ENCODE measurements at regions not wholly inside any gene's neighbourhood (a gene's known extent, or its start where the extent isn't known, plus 50 kb on each side); places are given as distances from the start of the nearest gene placed in this dataset.

DNA sequence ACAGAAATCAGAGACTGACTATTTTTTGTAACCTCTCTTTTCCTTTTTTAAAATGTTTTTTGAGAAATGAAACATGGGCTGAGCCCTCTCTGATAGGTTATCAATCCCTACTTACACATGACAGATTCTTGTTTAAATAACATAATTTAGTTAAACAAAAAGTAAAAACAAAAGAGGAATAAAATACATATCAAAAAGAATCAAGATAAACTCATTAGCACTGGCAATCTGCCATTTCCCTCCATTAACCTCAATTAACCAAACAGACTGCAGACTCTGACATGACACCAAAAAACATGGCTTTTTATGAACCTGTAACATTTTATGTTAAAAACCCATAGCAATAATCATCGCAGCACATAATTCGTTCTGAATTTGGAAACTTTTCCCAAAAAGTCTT lies 284.4 kb upstream of the MTNR1B start:
- 36% methylated on average over 2 of the region's 2 CpGs for WGBS (ENCODE audit: low lambda C conversion rate)
- no TSS peak for BruUV-seq (replicated peaks)
- intact Hi-C loops (cut with micrococcal nuclease; ENCODE audit: unreplicated experiment) (no loop called here), in situ Hi-C loops (cut with HindIII; ENCODE audit: extremely low pct_ligation_motif_present, low pct_unique_long_range_greater_than_20kb) (no loop called here)
- TF ChIP-seq, protein P1, sequence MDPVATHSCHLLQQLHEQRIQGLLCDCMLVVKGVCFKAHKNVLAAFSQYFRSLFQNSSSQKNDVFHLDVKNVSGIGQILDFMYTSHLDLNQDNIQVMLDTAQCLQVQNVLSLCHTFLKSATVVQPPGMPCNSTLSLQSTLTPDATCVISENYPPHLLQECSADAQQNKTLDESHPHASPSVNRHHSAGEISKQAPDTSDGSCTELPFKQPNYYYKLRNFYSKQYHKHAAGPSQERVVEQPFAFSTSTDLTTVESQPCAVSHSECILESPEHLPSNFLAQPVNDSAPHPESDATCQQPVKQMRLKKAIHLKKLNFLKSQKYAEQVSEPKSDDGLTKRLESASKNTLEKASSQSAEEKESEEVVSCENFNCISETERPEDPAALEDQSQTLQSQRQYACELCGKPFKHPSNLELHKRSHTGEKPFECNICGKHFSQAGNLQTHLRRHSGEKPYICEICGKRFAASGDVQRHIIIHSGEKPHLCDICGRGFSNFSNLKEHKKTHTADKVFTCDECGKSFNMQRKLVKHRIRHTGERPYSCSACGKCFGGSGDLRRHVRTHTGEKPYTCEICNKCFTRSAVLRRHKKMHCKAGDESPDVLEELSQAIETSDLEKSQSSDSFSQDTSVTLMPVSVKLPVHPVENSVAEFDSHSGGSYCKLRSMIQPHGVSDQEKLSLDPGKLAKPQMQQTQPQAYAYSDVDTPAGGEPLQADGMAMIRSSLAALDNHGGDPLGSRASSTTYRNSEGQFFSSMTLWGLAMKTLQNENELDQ (CRISPR knock-in tag; IDR thresholded peaks at IDR 0.05; ENCODE audit: borderline replicate concordance): no peak
- TF ChIP-seq TCF7 (IDR thresholded peaks at IDR 0.05; ENCODE audit: low read depth) (no peak), ZNF839 (CRISPR knock-in tag; IDR thresholded peaks at IDR 0.05; ENCODE audit: borderline replicate concordance) (no peak), RCOR2 (CRISPR knock-in tag; IDR thresholded peaks at IDR 0.05) (no peak), ZNF766 (CRISPR knock-in tag; IDR thresholded peaks at IDR 0.05; ENCODE audit: borderline replicate concordance) (no peak), HNRNPH1 (optimal IDR thresholded peaks at IDR 0.05; ENCODE audit: low read depth, low read length) (no peak)
- TF ChIP-seq, protein P2, sequence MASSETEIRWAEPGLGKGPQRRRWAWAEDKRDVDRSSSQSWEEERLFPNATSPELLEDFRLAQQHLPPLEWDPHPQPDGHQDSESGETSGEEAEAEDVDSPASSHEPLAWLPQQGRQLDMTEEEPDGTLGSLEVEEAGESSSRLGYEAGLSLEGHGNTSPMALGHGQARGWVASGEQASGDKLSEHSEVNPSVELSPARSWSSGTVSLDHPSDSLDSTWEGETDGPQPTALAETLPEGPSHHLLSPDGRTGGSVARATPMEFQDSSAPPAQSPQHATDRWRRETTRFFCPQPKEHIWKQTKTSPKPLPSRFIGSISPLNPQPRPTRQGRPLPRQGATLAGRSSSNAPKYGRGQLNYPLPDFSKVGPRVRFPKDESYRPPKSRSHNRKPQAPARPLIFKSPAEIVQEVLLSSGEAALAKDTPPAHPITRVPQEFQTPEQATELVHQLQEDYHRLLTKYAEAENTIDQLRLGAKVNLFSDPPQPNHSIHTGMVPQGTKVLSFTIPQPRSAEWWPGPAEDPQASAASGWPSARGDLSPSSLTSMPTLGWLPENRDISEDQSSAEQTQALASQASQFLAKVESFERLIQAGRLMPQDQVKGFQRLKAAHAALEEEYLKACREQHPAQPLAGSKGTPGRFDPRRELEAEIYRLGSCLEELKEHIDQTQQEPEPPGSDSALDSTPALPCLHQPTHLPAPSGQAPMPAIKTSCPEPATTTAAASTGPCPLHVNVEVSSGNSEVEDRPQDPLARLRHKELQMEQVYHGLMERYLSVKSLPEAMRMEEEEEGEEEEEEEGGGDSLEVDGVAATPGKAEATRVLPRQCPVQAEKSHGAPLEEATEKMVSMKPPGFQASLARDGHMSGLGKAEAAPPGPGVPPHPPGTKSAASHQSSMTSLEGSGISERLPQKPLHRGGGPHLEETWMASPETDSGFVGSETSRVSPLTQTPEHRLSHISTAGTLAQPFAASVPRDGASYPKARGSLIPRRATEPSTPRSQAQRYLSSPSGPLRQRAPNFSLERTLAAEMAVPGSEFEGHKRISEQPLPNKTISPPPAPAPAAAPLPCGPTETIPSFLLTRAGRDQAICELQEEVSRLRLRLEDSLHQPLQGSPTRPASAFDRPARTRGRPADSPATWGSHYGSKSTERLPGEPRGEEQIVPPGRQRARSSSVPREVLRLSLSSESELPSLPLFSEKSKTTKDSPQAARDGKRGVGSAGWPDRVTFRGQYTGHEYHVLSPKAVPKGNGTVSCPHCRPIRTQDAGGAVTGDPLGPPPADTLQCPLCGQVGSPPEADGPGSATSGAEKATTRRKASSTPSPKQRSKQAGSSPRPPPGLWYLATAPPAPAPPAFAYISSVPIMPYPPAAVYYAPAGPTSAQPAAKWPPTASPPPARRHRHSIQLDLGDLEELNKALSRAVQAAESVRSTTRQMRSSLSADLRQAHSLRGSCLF (CRISPR knock-in tag; IDR thresholded peaks at IDR 0.05; ENCODE audit: borderline replicate concordance): no peak
- TF ChIP-seq, protein P3, sequence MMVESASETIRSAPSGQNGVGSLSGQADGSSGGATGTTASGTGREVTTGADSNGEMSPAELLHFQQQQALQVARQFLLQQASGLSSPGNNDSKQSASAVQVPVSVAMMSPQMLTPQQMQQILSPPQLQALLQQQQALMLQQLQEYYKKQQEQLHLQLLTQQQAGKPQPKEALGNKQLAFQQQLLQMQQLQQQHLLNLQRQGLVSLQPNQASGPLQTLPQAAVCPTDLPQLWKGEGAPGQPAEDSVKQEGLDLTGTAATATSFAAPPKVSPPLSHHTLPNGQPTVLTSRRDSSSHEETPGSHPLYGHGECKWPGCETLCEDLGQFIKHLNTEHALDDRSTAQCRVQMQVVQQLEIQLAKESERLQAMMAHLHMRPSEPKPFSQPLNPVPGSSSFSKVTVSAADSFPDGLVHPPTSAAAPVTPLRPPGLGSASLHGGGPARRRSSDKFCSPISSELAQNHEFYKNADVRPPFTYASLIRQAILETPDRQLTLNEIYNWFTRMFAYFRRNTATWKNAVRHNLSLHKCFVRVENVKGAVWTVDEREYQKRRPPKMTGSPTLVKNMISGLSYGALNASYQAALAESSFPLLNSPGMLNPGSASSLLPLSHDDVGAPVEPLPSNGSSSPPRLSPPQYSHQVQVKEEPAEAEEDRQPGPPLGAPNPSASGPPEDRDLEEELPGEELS (CRISPR knock-in tag; IDR thresholded peaks at IDR 0.05): no peak
- Histone ChIP-seq H4K20me1 (ENCODE audit: insufficient read depth, low read length) (no peaks in the 10 kb centered on the region), H3K27ac (ENCODE audit: extremely low read length, insufficient read depth, low read length) (no peak overlapping the region), H3K9me3 (ENCODE audit: low read length) (no peaks in the 10 kb centered on the region), H3K9ac (ENCODE audit: insufficient read depth, low read depth, low read length) (no peak overlapping the region), H2AFZ (ENCODE audit: low read length) (no peak overlapping the region), H3K36me3 (replicated peaks in 1 of 2; ENCODE audit: control insufficient read depth in 1 of 2, insufficient read depth in 2 of 2, low read length in 2 of 2) (no peaks in the 10 kb centered on the region), H3K79me2 (ENCODE audit: insufficient read depth, low read length) (no peaks in the 10 kb centered on the region), H3K27me3 (ENCODE audit: control insufficient read depth in 1 of 2, insufficient read depth in 2 of 2, low read length in 2 of 2) (no peaks in the 10 kb centered on the region), H3K4me1 (ENCODE audit: insufficient read depth, low read length) (no peaks in the 10 kb centered on the region), H3K4me3 (replicated peaks in 1 of 3; ENCODE audit: insufficient read depth in 1 of 3, low read depth in 2 of 3, low read length in 3 of 3) (no peak overlapping the region), H3K4me2 (ENCODE audit: low read depth, low read length) (no peak overlapping the region)
- no peak for ATAC-seq
- FAIRE-seq: no peak
- no peak for DNase-seq (ENCODE audit: low spot score)
- ChIA-PET POLR2A (no interaction called here), CTCF (ENCODE audit: low intra/inter-chr PET ratio, low total read pairs) (no interaction called here)
